ENCODE measurements at regions not wholly inside any gene's neighbourhood (a gene's known extent, or its start where the extent isn't known, plus 50 kb on each side); places are given as distances from the start of the nearest gene placed in this dataset.
"Not testable (repeated sequence)": the region's sequence is repeated elsewhere in the genome, so short reads cannot be mapped to it uniquely, and the experiment has no call there.

GRCh38 chr3:112765531-112765930, 81.1 kb downstream of the CD200R1L start:
- no peak for DNase-seq

- DNase-seq: no peak
Observed at GRCh38 chr3:112763258-112763657, 83.4 kb downstream of the CD200R1L start.

GRCh38 chr3:112761062-112761638, 85.5 kb downstream of the CD200R1L start:
- DNase-seq: no peak

- DNase-seq: no peak
Observed at GRCh38 chr3:112759681-112760080, 87.0 kb downstream of the CD200R1L start.

- no peak for DNase-seq
Observed at GRCh38 chr3:112759210-112759609, 87.5 kb downstream of the CD200R1L start.

- no peak for DNase-seq
Observed at GRCh38 chr3:112757197-112757596, 89.5 kb downstream of the CD200R1L start.

- no peak for DNase-seq
Observed at GRCh38 chr3:112755845-112756613, 90.6 kb downstream of the CD200R1L start.

GRCh38 chr3:112755046-112755445, 91.6 kb downstream of the CD200R1L start:
- not testable (repeated sequence) for DNase-seq

- DNase-seq: peak; percentile 27
Observed at GRCh38 chr3:112751564-112752512, 94.8 kb downstream of the CD200R1L start.

GRCh38 chr3:112751061-112751460, 95.6 kb downstream of the CD200R1L start:
- DNase-seq: no peak

GRCh38 chr3:112747624-112748023, 99.0 kb downstream of the CD200R1L start:
- no peak for DNase-seq

- peak; percentile 75 for DNase-seq
Observed at GRCh38 chr3:112746675-112747280, 99.9 kb downstream of the CD200R1L start.

GRCh38 chr3:112745567-112746248, 101.0 kb downstream of the CD200R1L start:
- DNase-seq: peak; percentile 44

GRCh38 chr3:112744825-112745566, 101.7 kb downstream of the CD200R1L start:
- no peak for DNase-seq

- no peak for DNase-seq
Observed at GRCh38 chr3:112744106-112744505, 102.6 kb downstream of the CD200R1L start.

GRCh38 chr3:112742934-112743333, 102.0 kb upstream of the CCDC80 start:
- DNase-seq: no peak

GRCh38 chr3:112741983-112742382, 101.0 kb upstream of the CCDC80 start:
- DNase-seq: no peak

GRCh38 chr3:112740835-112741234, 99.9 kb upstream of the CCDC80 start:
- no peak for DNase-seq

- no peak for DNase-seq
Observed at GRCh38 chr3:112739252-112739965, 98.5 kb upstream of the CCDC80 start.

- no peak for DNase-seq
Observed at GRCh38 chr3:112738366-112738765, 97.4 kb upstream of the CCDC80 start.

Measured in kidney glomerular epithelial cell (primary cell).